ENCODE measurements at regions not wholly inside any gene's neighbourhood (a gene's known extent, or its start where the extent isn't known, plus 50 kb on each side); places are given as distances from the start of the nearest gene placed in this dataset.

DNA sequence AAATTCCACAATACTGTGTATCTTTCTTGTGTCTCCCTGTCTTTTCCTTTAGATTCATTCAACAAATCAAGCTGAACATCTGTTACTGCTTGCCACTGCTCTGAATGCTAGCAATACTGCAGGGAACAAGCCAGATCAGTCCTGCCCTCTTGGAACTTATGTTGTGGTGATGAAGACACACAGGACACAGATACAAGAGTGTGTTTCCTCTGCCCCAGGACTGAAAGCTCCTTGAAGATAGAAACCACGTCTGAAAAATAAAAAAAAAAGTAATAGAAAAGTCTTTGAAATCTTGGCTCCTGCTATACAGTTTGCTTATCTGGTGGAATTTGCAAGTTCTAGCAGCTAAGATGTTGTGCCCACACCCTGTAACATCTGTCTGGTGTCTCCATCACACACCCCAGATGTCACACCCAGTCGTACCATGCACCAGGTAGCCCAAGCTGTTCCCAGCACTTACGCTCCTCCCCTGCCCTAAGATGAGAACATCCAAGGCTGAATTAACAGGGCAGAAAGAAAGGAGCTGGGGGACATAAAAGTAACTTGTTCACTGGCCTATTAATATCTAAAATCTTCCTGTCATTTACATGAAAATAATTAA is 80.2 kb upstream of the GALNT2 start:
- H3K4ac ChIP-seq (replicated peaks; ENCODE audit: insufficient read length, low read depth, low read length) = no peak overlapping the region
- H4K8ac ChIP-seq (ENCODE audit: extremely low read depth, insufficient read depth, low read length) = no peak overlapping the region
- CTCF ChIA-PET (ENCODE audit: partially characterized antibody) = interaction anchor here (1.3 to 1.8 kb wide), 2 partner anchors 13 to 134 kb away, joined by 3 to 11 read pairs; no protein-coding TSS in a partner anchor
- no peak overlapping the region for H2BK12ac ChIP-seq (ENCODE audit: low read depth, low read length)
- H3K23me2 ChIP-seq (ENCODE audit: low read depth, low read length) = no peaks in the 10 kb centered on the region
- no peaks in the 10 kb centered on the region for H3K79me2 ChIP-seq (ENCODE audit: control insufficient read depth in 1 of 2, insufficient read depth in 2 of 2, low read length in 2 of 2)
- POLR2A ChIA-PET (ENCODE audit: partially characterized antibody) = no interaction called here
- no peak overlapping the region for H3K56ac ChIP-seq (replicated peaks; ENCODE audit: insufficient read length, low read depth, low read length)
- no peak overlapping the region for H4K91ac ChIP-seq (replicated peaks; ENCODE audit: insufficient read length, low read length)
- H3K9ac ChIP-seq (replicated peaks in 1 of 4; ENCODE audit: extremely low read depth in 1 of 4, low read depth in 3 of 4, low read length in 3 of 4) = no peak overlapping the region
- no peaks in the 10 kb centered on the region for H4K20me1 ChIP-seq (replicated peaks in 1 of 2; ENCODE audit: control insufficient read depth in 1 of 2, insufficient read depth in 2 of 2, low read length in 2 of 2)
- no peaks in the 10 kb centered on the region for H3K79me1 ChIP-seq (ENCODE audit: low read depth, low read length)
- no peak overlapping the region for H2BK20ac ChIP-seq (ENCODE audit: low read length)
- DNase-seq (ENCODE audit: low read depth in 1 of 2, low spot score in 2 of 2) (no peak), FAIRE-seq (no peak)
- TF ChIP-seq ASH2L (IDR thresholded peaks at IDR 0.05; ENCODE audit: low read length) (no peak), EP300 (IDR thresholded peaks at IDR 0.05; ENCODE audit: borderline replicate concordance in 1 of 2, low read depth in 2 of 2, low read length in 2 of 2) (peak in 1 of 2 experiments; percentile 48; a peak in 1 of 3 replicates), CHD2 (IDR thresholded peaks at IDR 0.05; ENCODE audit: low read length) (no peak), SIX5 (IDR thresholded peaks at IDR 0.05; ENCODE audit: low read depth, low read length) (no peak), KDM1A (IDR thresholded peaks at IDR 0.05; ENCODE audit: borderline replicate concordance, low read length) (no peak), CREB1 (IDR thresholded peaks at IDR 0.05) (no peak)
- H4K5ac ChIP-seq (ENCODE audit: insufficient read length, low read depth, low read length) = no peak overlapping the region
- H2BK5ac ChIP-seq (ENCODE audit: low read depth, low read length) = no peak overlapping the region
- H3K36me3 ChIP-seq (ENCODE audit: control insufficient read depth in 2 of 4, insufficient read depth in 4 of 4, low read length in 3 of 4) = no peaks in the 10 kb centered on the region
- H2BK15ac ChIP-seq (ENCODE audit: low read length) = no peak overlapping the region
- H2AFZ ChIP-seq (ENCODE audit: low read length) = 0 out of 2 replicates have a peak overlapping the region, but pooled peaks have one; percentile 14
- no peak overlapping the region for H3K18ac ChIP-seq (ENCODE audit: extremely low read depth, low read length)
- no peak overlapping the region for H3K4me2 ChIP-seq (ENCODE audit: insufficient read depth in 1 of 2, low read depth in 2 of 2, low read length in 2 of 2)
- H3K27ac ChIP-seq (ENCODE audit: low read depth, low read length) = no peak overlapping the region
- no peaks in the 10 kb centered on the region; a peak in 3 of 7 replicates for H3K4me1 ChIP-seq (replicated peaks in 1 of 4; ENCODE audit: control insufficient read depth in 3 of 4, insufficient read depth in 4 of 4, low read length in 3 of 4)
- WGBS, 2 experiments (ENCODE audit: extremely low coverage in 1 of 2, insufficient coverage in 1 of 2, insufficient read length in 1 of 2, insufficient replicate concordance in 2 of 2, low coverage in 1 of 2, low lambda C conversion rate in 2 of 2, missing lambda C conversion rate in 1 of 2) = 82% methylated on average over 3 of the region's 3 CpGs; no CpG with 5 or more reads in 1 of the 2 experiments
- H3K27me3 ChIP-seq (replicated peaks in 1 of 4; ENCODE audit: control insufficient read depth in 3 of 4, extremely low read depth in 1 of 4, insufficient read depth in 3 of 4, low read length in 3 of 4) = no peaks in the 10 kb centered on the region
- no peak overlapping the region for H2BK120ac ChIP-seq (replicated peaks; ENCODE audit: low read depth, low read length)
- H3K9me3 ChIP-seq (ENCODE audit: insufficient read depth in 2 of 2, low read depth in 1 of 2, low read length in 1 of 2) = no peaks in the 10 kb centered on the region
- H2AK5ac ChIP-seq (ENCODE audit: low read depth, low read length) = no peak overlapping the region
- no peak overlapping the region for H3K4me3 ChIP-seq (ENCODE audit: extremely low read depth in 1 of 4, insufficient read depth in 2 of 4, low read depth in 3 of 4, low read length in 4 of 4)
- H3K14ac ChIP-seq (ENCODE audit: insufficient read length) = no peak overlapping the region
- H3K23ac ChIP-seq (ENCODE audit: insufficient read length) = no peak overlapping the region
